Lower leg skin (tissue), 3 donors: ENCODE measurements at regions not wholly inside any gene's neighbourhood (a gene's known extent, or its start where the extent isn't known, plus 50 kb on each side); places are given as distances from the start of the nearest gene placed in this dataset.

Experiments used
- POLR2A ChIP-seq, 2 donors: fragments of 450-650 bp; IDR thresholded peaks; one replicate each; pipeline ENCODE4 v1.6.1; 2016 to 2017; ENCODE audit warnings: antibody characterized with exemption in 2 of 2, mild to moderate bottlenecking in 1 of 2, moderate library complexity in 1 of 2
- TF ChIP-seq, protein P1 (sequence below), 3 donors: fragments of 450-650 bp; IDR thresholded peaks; one replicate each; pipeline ENCODE4 v1.5.1; 2016; ENCODE audit warnings: antibody characterized with exemption in 3 of 3, mild to moderate bottlenecking in 3 of 3, moderate library complexity in 2 of 3

DNA sequence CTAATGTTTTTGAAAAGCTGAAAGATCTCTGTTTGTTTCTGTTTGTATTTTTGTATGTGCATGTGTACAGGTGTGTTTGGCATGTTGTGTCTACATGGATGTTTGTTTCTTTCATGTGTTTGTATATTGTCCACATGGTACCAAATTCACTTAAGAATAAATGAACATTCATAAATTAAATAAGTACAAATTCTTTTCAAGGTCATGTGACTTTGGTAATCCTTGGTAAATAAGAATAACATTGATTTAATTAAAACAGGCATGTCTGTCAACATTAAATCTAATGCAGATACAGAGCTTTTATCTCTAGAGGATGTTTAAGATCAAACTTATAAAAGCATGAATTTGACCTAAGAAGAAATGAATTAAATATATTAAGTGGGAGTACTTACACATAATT, 219.8 kb upstream of the EPHA7 start:
- TF ChIP-seq, protein P1, sequence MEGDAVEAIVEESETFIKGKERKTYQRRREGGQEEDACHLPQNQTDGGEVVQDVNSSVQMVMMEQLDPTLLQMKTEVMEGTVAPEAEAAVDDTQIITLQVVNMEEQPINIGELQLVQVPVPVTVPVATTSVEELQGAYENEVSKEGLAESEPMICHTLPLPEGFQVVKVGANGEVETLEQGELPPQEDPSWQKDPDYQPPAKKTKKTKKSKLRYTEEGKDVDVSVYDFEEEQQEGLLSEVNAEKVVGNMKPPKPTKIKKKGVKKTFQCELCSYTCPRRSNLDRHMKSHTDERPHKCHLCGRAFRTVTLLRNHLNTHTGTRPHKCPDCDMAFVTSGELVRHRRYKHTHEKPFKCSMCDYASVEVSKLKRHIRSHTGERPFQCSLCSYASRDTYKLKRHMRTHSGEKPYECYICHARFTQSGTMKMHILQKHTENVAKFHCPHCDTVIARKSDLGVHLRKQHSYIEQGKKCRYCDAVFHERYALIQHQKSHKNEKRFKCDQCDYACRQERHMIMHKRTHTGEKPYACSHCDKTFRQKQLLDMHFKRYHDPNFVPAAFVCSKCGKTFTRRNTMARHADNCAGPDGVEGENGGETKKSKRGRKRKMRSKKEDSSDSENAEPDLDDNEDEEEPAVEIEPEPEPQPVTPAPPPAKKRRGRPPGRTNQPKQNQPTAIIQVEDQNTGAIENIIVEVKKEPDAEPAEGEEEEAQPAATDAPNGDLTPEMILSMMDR (IDR thresholded peaks at IDR 0.05): no peak
- TF ChIP-seq POLR2A (IDR thresholded peaks at IDR 0.05): no peak
